H9 (cell line): ENCODE measurements at regions not wholly inside any gene's neighbourhood (a gene's known extent, or its start where the extent isn't known, plus 50 kb on each side); places are given as distances from the start of the nearest gene placed in this dataset.
A peak's percentile ranks its signal among the peaks of the same experiment; 100 is the strongest.

ENCODE experiments used
- DNase-seq: peaks from one replicate; pipeline ENCODE4 v3.0.0-alpha.2; 2017
- H2AFZ ChIP-seq: one replicate; pipeline ENCODE4 v1.6.1; 2013; ENCODE audit warnings: mild to moderate bottlenecking, low read length, control low read depth, moderate library complexity
- H2AK5ac ChIP-seq: 2 replicates; pipeline ENCODE4 v1.6.1; 2013; ENCODE audit warnings: low read length, control low read depth, mixed read lengths; ENCODE audit not compliant: insufficient read length
- H2BK120ac ChIP-seq: one replicate; pipeline ENCODE4 v1.6.1; 2013; ENCODE audit warnings: low read depth, mild to moderate bottlenecking, low read length, control low read depth, inconsistent platforms; ENCODE audit not compliant: poor library complexity, severe bottlenecking
- H2BK12ac ChIP-seq: 2 replicates; pipeline ENCODE4 v1.6.1; 2013; ENCODE audit warnings: low read length, control low read depth, mixed read lengths, low read depth; ENCODE audit not compliant: insufficient read length
- H2BK15ac ChIP-seq: 2 replicates; pipeline ENCODE4 v1.6.1; 2013; ENCODE audit warnings: low read depth, low read length, control low read depth
- H2BK20ac ChIP-seq: one replicate; pipeline ENCODE4 v1.6.1; 2013; ENCODE audit warnings: low read depth, mild to moderate bottlenecking, low read length, control low read depth, inconsistent platforms; ENCODE audit not compliant: poor library complexity, severe bottlenecking
- H2BK5ac ChIP-seq: 2 replicates; pipeline ENCODE4 v1.6.1; 2013; ENCODE audit warnings: low read length, control low read depth, mixed read lengths; ENCODE audit not compliant: insufficient read length
- H3K14ac ChIP-seq: 2 replicates; pipeline ENCODE4 v1.6.1; 2013; ENCODE audit warnings: low read length, control low read depth; ENCODE audit not compliant: insufficient read depth
- H3K18ac ChIP-seq: 2 replicates; pipeline ENCODE4 v1.6.1; 2013; ENCODE audit warnings: low read depth, mild to moderate bottlenecking, mixed read lengths, low read length, control low read depth; ENCODE audit not compliant: insufficient read length
- H3K23ac ChIP-seq: 2 replicates; pipeline ENCODE4 v1.6.1; 2013; ENCODE audit warnings: low read length, control low read depth, mixed read lengths, low read depth; ENCODE audit not compliant: insufficient read length
- H3K23me2 ChIP-seq: 2 replicates; pipeline ENCODE4 v1.6.1; 2013; ENCODE audit warnings: low read depth, mild to moderate bottlenecking, mixed read lengths, low read length, control low read depth; ENCODE audit not compliant: insufficient read length, poor library complexity, severe bottlenecking
- H3K27ac ChIP-seq: 2 replicates; pipeline ENCODE4 v1.5.1; 2013; ENCODE audit warnings: low read length, control low read depth, mixed read lengths, low read depth; ENCODE audit not compliant: insufficient read length
- H3K27me3 ChIP-seq: 2 replicates; pipeline ENCODE4 v1.6.1; 2013; ENCODE audit warnings: low read length, control low read depth, inconsistent platforms; ENCODE audit not compliant: insufficient read depth
- H3K4ac ChIP-seq: 2 replicates; pipeline ENCODE4 v1.6.1; 2013; ENCODE audit warnings: low read depth, mild to moderate bottlenecking, control low read depth, inconsistent platforms, low read length, moderate library complexity
- H3K4me1 ChIP-seq: 2 replicates; pipeline ENCODE4 v1.6.1; 2013; ENCODE audit warnings: low read length, control low read depth, inconsistent platforms; ENCODE audit not compliant: insufficient read depth
- H3K4me2 ChIP-seq: 2 replicates; pipeline ENCODE4 v1.6.1; 2013; ENCODE audit warnings: low read length, control low read depth, mixed read lengths; ENCODE audit not compliant: insufficient read length, insufficient read depth
- H3K56ac ChIP-seq: 2 replicates; pipeline ENCODE4 v1.6.1; 2013; ENCODE audit warnings: low read depth, mild to moderate bottlenecking, mixed read lengths, low read length, control low read depth; ENCODE audit not compliant: insufficient read length
- H3K79me1 ChIP-seq: 2 replicates; pipeline ENCODE4 v1.6.1; 2013; ENCODE audit warnings: low read depth, mild to moderate bottlenecking, moderate library complexity, low read length, control low read depth, inconsistent platforms; ENCODE audit not compliant: insufficient read depth, poor library complexity, severe bottlenecking
- H3K79me2 ChIP-seq: 2 replicates; pipeline ENCODE4 v1.6.1; 2013; ENCODE audit warnings: low read length, control low read depth, inconsistent platforms; ENCODE audit not compliant: insufficient read depth
- H3K9ac ChIP-seq: 2 replicates; pipeline ENCODE4 v1.6.1; 2013; ENCODE audit warnings: low read length, control low read depth, mixed read lengths; ENCODE audit not compliant: insufficient read length; ENCODE audit errors: extremely low read depth
- H3K9me3 ChIP-seq: one replicate; pipeline ENCODE4 v1.6.1; 2013; ENCODE audit warnings: low read depth, low read length, inconsistent platforms; ENCODE audit not compliant: control insufficient read depth
- H3T11ph ChIP-seq: one replicate; pipeline ENCODE4 v1.6.1; 2013; ENCODE audit warnings: mild to moderate bottlenecking, low read length, control low read depth, inconsistent platforms
- H4K20me1 ChIP-seq: one replicate; pipeline ENCODE4 v1.6.1; 2013; ENCODE audit not compliant: control insufficient read depth, insufficient read length, insufficient read depth
- H4K5ac ChIP-seq: 2 replicates; pipeline ENCODE4 v1.6.1; 2013; ENCODE audit warnings: low read depth, mild to moderate bottlenecking, mixed read lengths, low read length, control low read depth; ENCODE audit not compliant: insufficient read length
- H4K8ac ChIP-seq: replicated peaks from 2 replicates; pipeline ENCODE4 v1.6.1; 2013; ENCODE audit warnings: low read length, control low read depth, mixed read lengths, low read depth; ENCODE audit not compliant: insufficient read length
- H4K91ac ChIP-seq: 2 replicates; pipeline ENCODE4 v1.6.1; 2013; ENCODE audit warnings: low read depth, mild to moderate bottlenecking, moderate library complexity, mixed read lengths, low read length, control low read depth; ENCODE audit not compliant: insufficient read length
- H3K27ac Mint-ChIP-seq, 3 experiments: 2 replicates in 2 of 3; 3 replicates in 1 of 3; pipeline ENCODE4 v1.8.0; 2020 to 2021; ENCODE audit warnings: mixed read lengths in 3 of 3, mild to moderate bottlenecking in 1 of 3, moderate library complexity in 1 of 3
- H3K27me3 Mint-ChIP-seq: 2 replicates; pipeline ENCODE4 v1.8.0; 2021; ENCODE audit warnings: low read depth, mild to moderate bottlenecking, moderate library complexity, mixed read lengths
- H3K36me3 Mint-ChIP-seq, 3 experiments: 2 replicates in 2 of 3; 3 replicates in 1 of 3; pipeline ENCODE4 v1.8.0; 2020 to 2021; ENCODE audit warnings: low read depth in 3 of 3, mixed read lengths in 3 of 3; ENCODE audit not compliant: insufficient read depth in 1 of 3
- H3K4me1 Mint-ChIP-seq, 2 experiments: 2 replicates each; pipeline ENCODE4 v1.8.0; 2020; ENCODE audit warnings: mixed read lengths in 2 of 2
- H3K4me3 Mint-ChIP-seq, 2 experiments: 2 replicates in 1 of 2; 3 replicates in 1 of 2; pipeline ENCODE4 v1.8.0; 2020 to 2021; ENCODE audit warnings: mild to moderate bottlenecking in 2 of 2, mixed read lengths in 2 of 2, moderate library complexity in 1 of 2
- H3K9me3 Mint-ChIP-seq, 2 experiments: 2 replicates in 1 of 2; 3 replicates in 1 of 2; pipeline ENCODE4 v1.8.0; 2020; ENCODE audit warnings: mild to moderate bottlenecking in 2 of 2, mixed read lengths in 2 of 2, moderate library complexity in 1 of 2
- CTCF ChIP-seq: fragments of 200-600 bp; sonication (generic); conservative IDR thresholded peaks from 3 replicates; pipeline ENCODE4 v1.8.0; 2021; ENCODE audit warnings: antibody characterized with exemption, mild to moderate bottlenecking
- WGBS: extraction: QIAGEN DNeasy Blood & Tissue Kit; methylation state at CpG from one replicate; pipeline ENCODE4 v1.1.7; 2013; ENCODE audit warnings: missing lambda C conversion rate, low lambda C conversion rate, mixed read lengths; ENCODE audit not compliant: insufficient read length; ENCODE audit errors: extremely low coverage; 5-methylcytosine and 5-hydroxymethylcytosine counted together

GRCh38 chr2:211035548-211036185 lies 479.3 kb downstream of the CPS1 start:
- Histone ChIP-seq H3K27me3 (no peaks in the 10 kb centered on the region), H2BK120ac (no peak overlapping the region), H3T11ph (no peak overlapping the region), H2BK5ac (no peak overlapping the region), H3K23me2 (no peaks in the 10 kb centered on the region), H2BK20ac (no peak overlapping the region), H4K5ac (no peak overlapping the region), H2AFZ (no peak overlapping the region), H3K14ac (no peak overlapping the region), H2BK12ac (no peak overlapping the region), H3K9me3 (no peaks in the 10 kb centered on the region), H3K79me2 (no peaks in the 10 kb centered on the region), H2BK15ac (no peak overlapping the region), H2AK5ac (no peak overlapping the region), H3K56ac (no peak overlapping the region), H3K4ac (no peak overlapping the region), H3K4me1 (no peaks in the 10 kb centered on the region), H4K91ac (no peak overlapping the region), H3K9ac (no peak overlapping the region), H3K4me2 (no peak overlapping the region), H3K27ac (no peak overlapping the region), H4K20me1 (no peaks in the 10 kb centered on the region), H3K23ac (no peak overlapping the region), H3K18ac (no peak overlapping the region), H4K8ac (no peak overlapping the region), H3K79me1 (no peaks in the 10 kb centered on the region)
- Mint-ChIP-seq H3K27me3 (no peaks in the 10 kb centered on the region), H3K36me3 (no peaks in the 10 kb centered on the region), H3K9me3 (peaks cover 0 to 2% of the 10 kb centered on the region in 2 experiments; a peak in 1 of 5 replicates), H3K27ac (peak overlapping the region in 1 of 3 experiments; percentile 58; a peak in 2 of 7 replicates), H3K4me1 (peaks cover 2 to 11% of the 10 kb centered on the region in 2 experiments), H3K4me3 (no peak overlapping the region)
- peak; percentile 83 for TF ChIP-seq CTCF
- no peak for DNase-seq
- no CpG with 5 or more reads among the region's 4 CpGs for WGBS
